ENCODE measurements at regions not wholly inside any gene's neighbourhood (a gene's known extent, or its start where the extent isn't known, plus 50 kb on each side); places are given as distances from the start of the nearest gene placed in this dataset.

DNA sequence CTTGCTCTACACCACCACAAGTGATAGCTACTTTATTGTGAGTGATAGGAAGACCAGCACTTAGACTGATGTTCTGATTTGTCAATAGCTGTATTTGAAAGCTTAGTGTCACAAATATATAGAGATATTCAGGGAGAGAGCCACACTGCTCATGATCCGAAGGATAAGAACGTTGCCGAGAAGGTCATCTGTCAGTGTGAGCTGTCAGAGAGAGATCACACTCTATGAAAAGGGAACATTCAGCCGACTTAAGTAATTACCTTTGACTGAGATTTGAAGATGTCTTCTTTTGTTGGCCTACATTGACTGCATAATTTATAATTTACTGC is 322.6 kb downstream of the TFEC start:
- no peak for TF ChIP-seq CTCF (IDR thresholded peaks at IDR 0.05)
- TF ChIP-seq POLR2AphosphoS5 (IDR thresholded peaks at IDR 0.05), result no peak
- TF ChIP-seq POLR2A (IDR thresholded peaks at IDR 0.05; ENCODE audit: low read depth), result no peak
